Activated gamma-delta T cell treated with Interleukin-2 at 50 U/mL for 16 hours (primary cell): ENCODE measurements at regions not wholly inside any gene's neighbourhood (a gene's known extent, or its start where the extent isn't known, plus 50 kb on each side); places are given as distances from the start of the nearest gene placed in this dataset.
"Not testable (repeated sequence)": the region's sequence is repeated elsewhere in the genome, so short reads cannot be mapped to it uniquely, and the experiment has no call there.

Experiments used
- DNase-seq: peaks from one replicate; pipeline ENCODE4 v3.0.0-alpha.2; 2020

- DNase-seq: not testable (repeated sequence)
These were observed 80.8 kb downstream of the POTEB2 start for GRCh38 chr15:20785151-20785936.

- DNase-seq: peak; percentile 3
These were observed 82.4 kb downstream of the POTEB2 start for GRCh38 chr15:20783598-20784184.

GRCh38 chr15:20775412-20775811, 90.7 kb downstream of the POTEB2 start:
- DNase-seq: not testable (repeated sequence)

GRCh38 chr15:20767943-20768342, 98.2 kb downstream of the POTEB2 start:
- not testable (repeated sequence) for DNase-seq

- DNase-seq: not testable (repeated sequence)
These were observed 103.7 kb downstream of the POTEB2 start for GRCh38 chr15:20762422-20762821.

GRCh38 chr15:20756440-20756839, 109.7 kb downstream of the POTEB2 start:
- not testable (repeated sequence) for DNase-seq

- DNase-seq: peak; percentile 3
These were observed 110.3 kb downstream of the POTEB2 start for GRCh38 chr15:20755665-20756398.

GRCh38 chr15:20733493-20733892, 132.6 kb downstream of the POTEB2 start:
- not testable (repeated sequence) for DNase-seq
